WERI-Rb-1 (cell line): ENCODE measurements at regions not wholly inside any gene's neighbourhood (a gene's known extent, or its start where the extent isn't known, plus 50 kb on each side); places are given as distances from the start of the nearest gene placed in this dataset.

Experiments used
- DNase-seq: peaks from one replicate; pipeline ENCODE4 v3.0.0-alpha.2; 2020
- H3K27ac ChIP-seq: fragments of 250-450 bp; sonication (Bioruptor Pico); 2 replicates; pipeline ENCODE4 v1.5.1; 2020; ENCODE audit warnings: mild to moderate bottlenecking, moderate library complexity
- H3K27me3 ChIP-seq: fragments of 250-450 bp; sonication (Bioruptor Pico); 2 replicates; pipeline ENCODE4 v1.5.1; 2021; ENCODE audit warnings: mild to moderate bottlenecking, low read depth, moderate library complexity; ENCODE audit not compliant: insufficient read depth, severe bottlenecking
- H3K36me3 ChIP-seq: fragments of 250-450 bp; sonication (Bioruptor Pico); 2 replicates; pipeline ENCODE4 v1.5.1; 2020; ENCODE audit warnings: mild to moderate bottlenecking, moderate library complexity
- H3K4me3 ChIP-seq: 2 replicates; pipeline ENCODE4 v1.5.1; 2011; ENCODE audit warnings: low read depth, mild to moderate bottlenecking, control low read depth, low read length
- H3K9me3 ChIP-seq: fragments of 250-450 bp; sonication (Bioruptor Pico); 2 replicates; pipeline ENCODE4 v1.5.1; 2021; ENCODE audit warnings: mild to moderate bottlenecking, moderate library complexity; ENCODE audit not compliant: severe bottlenecking
- TF ChIP-seq, protein P1 (sequence below): IDR thresholded peaks from 2 replicates; pipeline ENCODE4 v1.5.1; 2011; ENCODE audit warnings: low read depth, mild to moderate bottlenecking, control low read depth, inconsistent platforms, low read length

DNA sequence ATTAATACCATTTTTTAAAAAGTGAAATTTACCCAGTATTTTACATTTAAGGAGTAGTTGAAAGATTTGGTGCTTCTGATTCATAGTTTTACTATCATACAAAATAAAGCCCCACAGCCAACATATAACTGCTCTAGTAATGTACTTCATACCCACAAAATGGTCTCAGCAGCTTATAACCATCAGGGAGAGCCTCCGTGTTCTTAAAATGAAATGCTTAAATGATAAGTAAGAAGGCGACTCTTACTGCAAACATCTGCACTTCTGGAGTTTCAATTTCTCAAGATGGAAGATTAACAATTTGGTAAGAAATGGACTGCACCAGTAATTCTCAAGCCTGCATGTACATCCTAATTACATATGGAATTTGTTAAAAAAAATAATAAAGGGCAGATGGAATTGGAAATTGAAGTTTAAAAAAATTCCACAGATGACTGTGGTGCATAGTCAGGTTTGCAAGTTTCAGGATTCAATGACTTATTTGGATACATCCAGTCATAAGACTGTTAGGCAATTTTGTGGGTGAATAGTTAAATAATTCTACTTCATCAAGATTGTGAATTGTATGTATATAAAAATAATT, 461.0 kb downstream of the KIF20B start:
- TF ChIP-seq, protein P1, sequence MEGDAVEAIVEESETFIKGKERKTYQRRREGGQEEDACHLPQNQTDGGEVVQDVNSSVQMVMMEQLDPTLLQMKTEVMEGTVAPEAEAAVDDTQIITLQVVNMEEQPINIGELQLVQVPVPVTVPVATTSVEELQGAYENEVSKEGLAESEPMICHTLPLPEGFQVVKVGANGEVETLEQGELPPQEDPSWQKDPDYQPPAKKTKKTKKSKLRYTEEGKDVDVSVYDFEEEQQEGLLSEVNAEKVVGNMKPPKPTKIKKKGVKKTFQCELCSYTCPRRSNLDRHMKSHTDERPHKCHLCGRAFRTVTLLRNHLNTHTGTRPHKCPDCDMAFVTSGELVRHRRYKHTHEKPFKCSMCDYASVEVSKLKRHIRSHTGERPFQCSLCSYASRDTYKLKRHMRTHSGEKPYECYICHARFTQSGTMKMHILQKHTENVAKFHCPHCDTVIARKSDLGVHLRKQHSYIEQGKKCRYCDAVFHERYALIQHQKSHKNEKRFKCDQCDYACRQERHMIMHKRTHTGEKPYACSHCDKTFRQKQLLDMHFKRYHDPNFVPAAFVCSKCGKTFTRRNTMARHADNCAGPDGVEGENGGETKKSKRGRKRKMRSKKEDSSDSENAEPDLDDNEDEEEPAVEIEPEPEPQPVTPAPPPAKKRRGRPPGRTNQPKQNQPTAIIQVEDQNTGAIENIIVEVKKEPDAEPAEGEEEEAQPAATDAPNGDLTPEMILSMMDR, result no peak
- H3K27ac ChIP-seq, result no peak overlapping the region
- no peak for DNase-seq
- H3K9me3 ChIP-seq, result no peaks in the 10 kb centered on the region
- no peaks in the 10 kb centered on the region for H3K27me3 ChIP-seq
- no peaks in the 10 kb centered on the region for H3K36me3 ChIP-seq
- no peak overlapping the region for H3K4me3 ChIP-seq

GRCh38 chr10:90167174-90168064, 466.0 kb downstream of the KIF20B start:
- TF ChIP-seq, protein P1, result no peak
- Histone ChIP-seq H3K4me3 (no peak overlapping the region), H3K9me3 (no peaks in the 10 kb centered on the region), H3K27me3 (no peaks in the 10 kb centered on the region), H3K27ac (no peak overlapping the region), H3K36me3 (no peaks in the 10 kb centered on the region)
- no peak for DNase-seq

DNA sequence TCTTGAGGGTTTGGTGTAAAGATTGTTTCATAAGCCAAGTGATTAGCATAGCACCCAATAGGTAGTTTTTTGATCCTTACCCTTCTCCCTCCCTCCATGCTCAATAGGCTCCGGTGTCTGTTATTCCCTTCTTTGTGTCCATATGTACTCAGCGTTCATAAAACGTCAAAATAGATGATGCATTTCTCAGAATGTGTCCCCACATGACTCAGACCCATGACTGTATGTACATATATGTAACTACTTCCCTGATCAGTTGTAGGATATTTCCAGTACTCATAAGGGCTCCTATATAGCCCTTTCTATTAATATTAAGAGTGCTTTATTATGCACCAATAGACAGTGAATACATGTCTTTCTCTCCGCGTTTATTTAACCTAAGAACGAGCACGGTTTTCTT, 466.9 kb downstream of the KIF20B start:
- TF ChIP-seq, protein P1, result no peak
- Histone ChIP-seq H3K9me3 (no peaks in the 10 kb centered on the region), H3K27me3 (no peaks in the 10 kb centered on the region), H3K36me3 (no peaks in the 10 kb centered on the region), H3K4me3 (no peak overlapping the region), H3K27ac (no peak overlapping the region)
- DNase-seq, result no peak

DNA sequence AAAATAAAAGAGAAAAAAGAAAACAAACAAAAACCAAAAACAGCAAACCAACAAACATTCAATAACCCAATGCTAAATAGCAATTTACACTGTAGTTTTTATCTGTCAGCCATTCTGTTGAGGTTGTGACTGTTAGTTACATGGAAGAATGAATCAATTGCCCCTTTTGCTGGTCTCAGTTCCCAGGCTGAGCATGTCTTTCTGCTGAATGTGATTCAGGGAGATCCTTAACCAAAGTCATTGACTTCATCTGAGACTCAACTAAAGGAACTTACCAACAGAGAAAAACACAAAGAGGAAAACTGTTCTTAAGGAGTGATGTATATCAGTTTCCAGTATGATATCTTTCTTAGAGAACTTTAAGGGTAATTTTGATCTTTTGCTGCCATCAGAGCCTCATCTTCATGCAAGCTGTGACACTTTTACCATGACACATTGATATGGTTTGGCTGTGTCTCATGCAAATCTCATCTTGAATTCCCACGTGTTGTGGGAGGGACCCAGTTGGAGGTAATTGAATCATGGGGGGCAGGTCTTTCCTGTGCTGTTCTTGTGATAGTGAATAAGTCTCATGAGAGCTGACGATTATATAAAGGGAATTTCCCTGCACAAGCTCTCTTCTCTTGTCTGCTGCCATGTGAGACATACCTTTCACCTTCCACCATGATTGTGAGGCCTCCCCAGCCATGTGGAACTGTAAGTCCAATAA, 469.8 kb downstream of the KIF20B start:
- TF ChIP-seq, protein P1, result no peak
- Histone ChIP-seq H3K27ac (no peak overlapping the region), H3K27me3 (no peaks in the 10 kb centered on the region), H3K4me3 (no peak overlapping the region), H3K9me3 (no peaks in the 10 kb centered on the region), H3K36me3 (no peaks in the 10 kb centered on the region)
- DNase-seq, result no peak

DNA sequence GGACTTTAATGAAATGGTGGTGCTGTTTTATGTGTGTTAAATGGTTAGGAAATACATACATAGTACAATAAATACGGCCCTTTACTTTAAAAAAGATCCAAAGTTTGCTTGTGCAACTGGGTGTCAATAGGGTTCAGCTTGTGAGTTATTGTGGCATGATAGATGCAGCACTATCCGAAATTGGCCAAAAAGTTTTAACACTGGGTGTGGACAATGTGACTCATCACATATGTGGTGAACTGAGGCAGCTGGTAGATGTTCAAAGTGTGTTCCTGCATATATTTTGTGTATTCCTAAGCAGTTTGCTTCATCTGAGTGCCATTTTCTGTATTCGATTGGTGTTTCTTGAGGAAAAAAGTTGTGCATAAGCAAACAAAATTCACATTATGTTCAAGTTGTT, 473.1 kb downstream of the KIF20B start:
- Histone ChIP-seq H3K36me3 (no peaks in the 10 kb centered on the region), H3K9me3 (no peaks in the 10 kb centered on the region), H3K27ac (no peak overlapping the region), H3K4me3 (no peak overlapping the region), H3K27me3 (no peaks in the 10 kb centered on the region)
- TF ChIP-seq, protein P1, result no peak
- no peak for DNase-seq
